HTR-8/SVneo (cell line): ENCODE measurements at regions not wholly inside any gene's neighbourhood (a gene's known extent, or its start where the extent isn't known, plus 50 kb on each side); places are given as distances from the start of the nearest gene placed in this dataset.
"Not testable (repeated sequence)": the region's sequence is repeated elsewhere in the genome, so short reads cannot be mapped to it uniquely, and the experiment has no call there.

ENCODE experiments used
- DNase-seq: peaks from one replicate; pipeline ENCODE4 v3.0.0; 2011; ENCODE audit warnings: low spot score, mixed read lengths; ENCODE audit not compliant: insufficient read length
- FAIRE-seq: peaks from 2 replicates; lab custom pipeline; 2011; peaks lifted over from hg19 to GRCh38; lab: Jason Lieb, UNC

DNA sequence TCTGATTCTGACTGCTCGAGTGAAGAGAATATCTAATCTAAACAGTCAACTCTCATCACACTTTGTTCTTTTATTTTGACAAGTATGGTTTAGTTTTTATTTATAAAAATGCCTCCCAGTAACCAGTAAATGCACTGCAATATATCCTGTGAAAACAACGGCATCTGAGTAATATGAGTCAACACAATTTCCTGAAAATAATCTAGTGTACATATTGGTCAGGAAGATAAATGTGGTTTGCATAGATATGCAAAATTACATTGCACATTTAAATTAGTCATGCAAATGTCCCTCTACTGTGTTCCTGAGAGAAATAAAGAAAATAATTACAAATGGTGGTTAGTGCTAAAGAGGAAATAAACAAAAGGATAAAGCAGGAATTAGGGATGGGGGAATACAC is 1190.7 kb upstream of the SEL1L start:
- no peak for DNase-seq
- FAIRE-seq, result no peak

DNA sequence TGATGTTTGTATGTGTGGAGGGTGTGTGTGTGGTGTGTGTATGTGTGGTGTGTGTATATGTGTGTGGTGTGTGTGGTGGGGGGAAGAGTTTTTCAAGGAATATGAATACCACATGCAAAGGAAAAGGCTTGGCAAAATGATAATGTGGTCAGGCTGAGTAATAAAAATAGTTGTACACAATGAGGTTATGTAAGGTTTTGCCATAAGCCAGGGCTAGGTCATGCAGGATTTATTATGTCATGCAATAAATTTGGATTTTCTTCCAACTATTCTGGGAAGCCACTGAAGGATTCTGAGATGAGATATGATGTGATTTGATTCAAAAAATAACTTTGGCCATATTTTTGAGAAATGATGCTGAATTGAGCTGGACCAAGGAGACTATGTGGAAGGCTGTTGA is 1191.6 kb upstream of the SEL1L start:
- FAIRE-seq, result no peak
- peak; percentile 12 for DNase-seq

DNA sequence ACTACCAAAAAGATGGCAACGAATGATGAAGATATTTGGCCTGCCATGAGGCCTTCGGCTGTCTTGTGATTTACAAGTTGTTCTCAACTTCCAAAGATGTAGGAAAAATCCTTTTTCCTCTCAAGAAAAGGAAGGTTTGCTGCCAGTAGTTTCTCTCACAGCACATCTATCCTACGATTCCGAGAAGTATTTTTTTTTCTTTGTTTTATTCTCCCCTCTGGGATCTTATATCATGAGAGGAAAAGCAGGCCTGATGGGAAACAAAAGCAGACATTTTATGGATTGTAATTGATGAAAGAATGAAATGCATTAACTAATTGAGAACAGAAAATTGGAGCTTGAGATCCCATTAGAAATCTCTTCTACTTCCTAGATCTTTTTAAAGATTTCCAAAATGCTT is 1197.9 kb upstream of the SEL1L start:
- FAIRE-seq (no peak), DNase-seq (no peak)

DNA sequence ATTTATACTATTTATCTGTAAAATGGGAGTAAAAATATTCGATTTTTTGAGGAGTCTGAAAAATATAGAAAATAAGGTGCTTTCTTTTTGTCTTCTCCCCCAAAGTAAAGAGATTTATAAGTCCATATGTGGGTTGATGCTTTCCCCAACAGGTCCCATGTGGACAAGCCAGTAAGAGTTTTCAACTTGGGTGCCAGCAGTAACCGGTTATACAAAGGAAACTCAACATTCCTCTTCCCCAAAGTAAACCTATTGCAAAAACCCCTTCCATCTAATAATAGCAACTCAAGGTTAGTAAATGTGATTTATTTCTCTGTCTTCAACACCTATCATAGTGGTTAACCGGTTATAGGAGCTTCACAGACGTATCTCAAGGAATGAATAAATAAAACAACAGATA is 1206.9 kb upstream of the SEL1L start:
- no peak for DNase-seq
- no peak for FAIRE-seq

DNA sequence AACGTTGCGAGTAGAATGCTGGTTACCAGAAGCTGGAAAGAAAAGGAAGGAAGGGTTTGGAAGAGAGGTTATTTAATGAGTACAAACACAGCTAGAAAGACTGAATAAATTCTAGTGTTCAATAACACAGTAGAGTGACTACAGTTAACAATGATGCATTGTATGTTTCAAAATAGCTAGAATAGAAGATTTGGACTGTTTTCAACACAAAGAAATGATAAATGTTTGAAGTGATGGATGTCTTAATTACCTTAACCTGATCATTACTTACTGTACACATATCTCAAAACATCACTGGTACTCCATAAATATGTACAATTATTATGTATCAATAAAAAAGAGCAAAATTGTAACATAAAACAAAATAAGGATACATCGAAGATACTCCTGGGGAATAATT is 1221.8 kb upstream of the SEL1L start:
- no peak for DNase-seq
- no peak for FAIRE-seq

DNA sequence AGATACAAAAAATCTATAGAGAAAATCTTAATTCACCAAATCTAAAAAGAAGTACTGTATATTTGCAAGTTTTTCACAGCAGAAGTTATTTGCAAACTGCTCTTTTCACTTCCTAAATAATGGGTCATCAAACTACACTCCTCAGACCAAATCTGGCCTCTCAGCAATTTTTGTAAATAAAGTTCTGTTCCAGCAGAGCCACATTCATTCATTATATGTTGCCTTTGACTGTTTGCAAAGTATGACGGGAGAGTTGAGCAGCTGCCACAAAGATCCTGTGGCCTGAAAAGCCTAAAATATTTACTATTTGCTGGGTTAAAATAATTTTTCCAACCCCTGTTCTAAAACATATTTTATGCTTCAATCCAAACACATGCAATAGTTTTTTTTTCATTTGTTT is 1222.3 kb upstream of the SEL1L start:
- DNase-seq, result no peak
- FAIRE-seq, result no peak

DNA sequence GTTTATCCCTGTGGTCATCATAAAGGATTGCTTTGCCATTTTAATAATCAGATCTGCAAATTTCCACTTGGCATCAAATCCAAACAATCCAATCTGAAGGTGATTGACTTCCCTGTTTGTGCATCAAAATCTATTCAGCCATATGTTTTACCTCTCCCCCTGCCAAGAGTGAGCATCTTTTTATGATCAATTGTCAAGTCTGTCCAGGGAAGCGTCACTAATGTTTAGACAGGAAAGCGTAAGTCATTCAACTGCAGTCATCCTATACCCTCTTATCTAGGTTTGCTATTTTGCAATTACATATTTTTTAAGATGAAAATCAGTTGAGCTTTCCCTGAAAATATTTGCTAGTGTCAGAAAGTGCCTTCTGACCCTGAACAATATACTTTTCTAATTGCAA is 1224.1 kb upstream of the SEL1L start:
- DNase-seq (no peak), FAIRE-seq (no peak)

DNA sequence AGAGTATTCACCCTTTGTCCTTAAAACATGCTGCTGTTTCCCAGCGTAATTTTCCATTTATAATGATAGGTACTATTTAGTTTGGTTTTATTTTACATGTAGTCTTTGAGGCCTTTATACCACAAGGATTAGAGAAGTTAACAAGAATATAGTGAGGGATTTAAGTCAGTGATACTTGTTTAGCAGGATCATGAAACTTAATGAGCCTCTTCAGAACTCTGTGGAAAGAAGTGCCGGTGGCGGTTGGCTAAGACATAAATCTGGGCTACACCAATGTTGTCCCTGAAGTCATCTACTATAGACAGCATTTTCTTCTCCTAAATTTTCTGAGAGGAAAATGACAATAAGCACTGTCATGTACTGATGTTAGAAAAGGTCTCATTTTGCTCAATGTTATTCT is 1226.0 kb upstream of the SEL1L start:
- no peak for FAIRE-seq

DNA sequence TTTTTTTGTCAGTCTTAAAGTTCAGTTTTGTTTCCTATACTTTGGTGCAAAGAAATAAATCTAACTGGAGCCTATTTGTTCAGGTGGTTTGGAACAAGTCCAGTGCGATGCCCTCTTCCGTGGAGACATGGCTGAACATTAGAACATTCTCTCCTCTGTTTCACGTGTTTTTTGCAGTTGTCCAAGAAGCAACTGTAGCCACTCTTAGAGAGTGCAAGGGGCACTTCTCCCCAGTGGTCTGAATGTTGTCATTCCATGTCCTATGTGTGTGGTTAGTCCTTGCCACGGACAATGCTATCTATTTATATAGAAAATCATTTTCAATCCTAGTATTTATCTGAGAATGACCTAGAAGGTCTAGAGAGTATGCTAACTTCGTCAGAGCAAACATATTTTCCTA is 1232.5 kb upstream of the SEL1L start:
- no peak for FAIRE-seq
- no peak for DNase-seq

More for the DNA sequence above, 1226.0 kb upstream of the SEL1L start:
- DNase-seq, result no peak

DNA sequence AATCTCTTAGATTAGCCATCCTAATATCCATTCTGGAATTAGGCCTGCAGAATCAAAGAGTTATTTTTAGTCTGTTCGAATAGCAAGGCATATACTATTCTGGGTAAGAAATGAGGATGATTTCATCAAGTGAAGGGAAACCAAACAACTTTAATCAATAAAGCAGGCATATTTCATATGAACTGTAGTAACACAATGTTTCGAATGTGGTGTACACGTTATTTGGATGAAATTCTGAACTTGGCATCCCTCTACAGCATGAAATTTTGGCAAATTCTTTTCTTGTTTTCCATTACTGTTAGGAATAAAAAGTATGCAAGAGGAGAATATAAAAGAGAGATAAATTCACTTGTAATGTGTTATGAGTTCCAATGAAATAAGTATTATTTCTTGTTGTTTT is 1233.3 kb upstream of the SEL1L start:
- no peak for DNase-seq
- FAIRE-seq, result no peak

DNA sequence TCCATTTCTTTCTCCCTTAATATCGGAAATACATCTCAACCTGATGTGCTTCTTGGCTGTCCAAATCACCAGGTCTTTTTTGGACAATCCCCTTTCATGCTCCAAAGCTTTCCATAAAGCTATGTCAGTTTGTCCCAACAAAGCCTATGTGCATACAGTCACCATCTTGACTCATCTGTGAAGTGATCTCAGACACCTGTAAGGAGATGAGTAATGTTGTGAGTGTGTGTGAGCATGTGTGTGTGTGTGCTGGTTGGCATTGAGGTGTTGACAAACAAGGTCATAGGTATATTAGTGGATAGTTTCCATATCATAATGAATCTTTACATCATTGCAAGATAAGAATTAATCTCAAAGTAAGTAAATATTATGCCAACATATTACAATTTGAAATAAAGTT is 1243.3 kb upstream of the SEL1L start:
- no peak for FAIRE-seq

DNA sequence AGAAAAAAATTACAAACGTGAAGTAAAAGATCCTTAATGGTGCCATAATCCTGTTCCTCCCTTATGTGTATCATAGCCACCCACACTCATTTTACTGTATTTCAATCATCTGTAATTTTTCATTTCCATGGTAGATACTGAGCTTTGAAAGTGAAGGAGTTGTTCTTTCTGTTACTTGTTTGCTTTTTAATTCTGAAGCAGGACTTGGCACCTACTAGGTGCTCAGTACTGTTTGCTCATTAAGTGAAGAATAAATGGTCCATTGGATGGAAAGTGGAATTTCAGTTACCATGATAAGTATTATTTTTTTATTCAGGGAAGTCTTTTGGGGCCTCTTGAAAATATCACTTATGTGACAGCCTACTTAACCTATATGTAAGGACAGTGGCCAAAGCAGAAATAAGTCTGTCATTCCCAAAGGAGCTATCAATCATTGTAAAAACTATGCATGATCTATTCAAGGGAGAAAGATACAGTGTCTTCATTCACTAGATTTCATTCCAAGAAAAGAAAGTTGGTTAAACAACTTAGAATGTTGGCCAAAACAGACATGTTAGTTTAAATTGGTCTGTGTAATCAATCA is 1244.4 kb upstream of the SEL1L start:
- DNase-seq (no peak), FAIRE-seq (no peak)

More for the DNA sequence above, 1243.3 kb upstream of the SEL1L start:
- DNase-seq, result no peak

DNA sequence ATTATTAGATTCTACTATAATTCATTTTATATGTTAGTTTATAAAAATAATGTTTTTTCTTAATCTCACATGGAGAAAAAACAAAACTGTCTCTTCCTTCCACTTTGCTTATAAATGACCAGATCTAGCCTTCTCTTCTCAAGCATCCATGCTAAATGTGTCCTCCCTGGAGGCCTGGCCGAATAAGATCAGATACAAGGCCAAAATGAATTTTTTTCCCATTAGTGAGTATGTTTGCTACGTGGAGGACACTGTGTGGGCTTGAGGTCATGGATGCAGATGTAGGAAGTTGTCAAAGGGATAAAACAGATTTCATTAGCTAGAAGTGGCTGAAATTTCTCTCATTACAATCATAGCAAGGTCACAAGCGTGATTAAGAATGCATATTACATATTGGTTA is 1244.9 kb upstream of the SEL1L start:
- no peak for DNase-seq
- no peak for FAIRE-seq

DNA sequence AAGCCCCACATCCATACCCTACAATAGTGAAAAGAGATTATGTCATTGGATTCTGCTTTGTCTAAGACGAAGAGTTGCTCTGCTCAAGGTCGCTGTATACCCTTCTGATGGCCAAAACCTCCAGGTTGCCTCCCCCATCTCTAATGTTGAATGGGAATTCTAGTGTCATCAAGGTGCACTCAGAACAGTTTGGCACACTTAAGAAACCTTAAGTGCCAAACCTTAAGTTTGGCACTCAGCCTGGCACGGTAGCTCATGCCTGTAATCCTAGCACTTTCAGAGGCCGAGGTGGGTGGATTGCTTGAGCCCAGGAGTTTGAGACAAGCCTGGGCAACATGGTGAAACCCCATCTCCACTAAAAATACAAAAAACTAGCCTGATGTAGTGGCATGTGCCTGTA is 1245.6 kb upstream of the SEL1L start:
- DNase-seq (no peak), FAIRE-seq (no peak)

DNA sequence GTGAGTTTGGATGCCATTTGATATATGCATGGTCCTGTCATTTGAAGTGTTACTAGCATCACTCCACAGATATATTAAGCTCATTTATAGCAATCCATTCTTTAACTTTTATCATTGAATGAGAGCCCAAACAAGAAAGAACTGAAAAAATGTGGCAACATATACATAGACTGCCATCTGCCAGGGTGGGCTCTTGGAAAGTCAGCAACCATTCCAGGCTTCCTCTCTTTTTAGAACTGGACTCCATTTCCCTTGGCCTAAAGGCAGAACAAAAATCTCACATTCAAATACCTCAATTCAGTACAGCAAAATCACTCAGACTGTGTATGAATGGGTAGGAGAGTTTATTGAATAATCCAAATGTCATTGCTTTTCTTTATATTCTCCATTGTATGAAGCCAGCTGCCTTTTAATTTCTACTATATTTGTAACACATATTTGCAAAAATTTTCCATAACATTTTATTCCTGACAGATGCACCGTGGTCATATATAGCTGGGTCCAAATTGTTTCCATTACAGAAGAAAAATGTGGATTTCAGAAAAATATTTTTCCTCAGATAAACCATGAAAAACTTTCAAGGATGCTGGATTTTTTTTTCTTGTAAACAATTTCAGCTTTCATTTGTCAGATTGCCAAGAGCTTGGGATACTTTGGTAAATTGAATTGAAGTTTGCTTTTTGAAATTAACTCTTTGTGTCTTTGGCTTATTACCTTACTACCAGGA is 1252.3 kb upstream of the SEL1L start:
- FAIRE-seq (no peak), DNase-seq (no peak)

DNA sequence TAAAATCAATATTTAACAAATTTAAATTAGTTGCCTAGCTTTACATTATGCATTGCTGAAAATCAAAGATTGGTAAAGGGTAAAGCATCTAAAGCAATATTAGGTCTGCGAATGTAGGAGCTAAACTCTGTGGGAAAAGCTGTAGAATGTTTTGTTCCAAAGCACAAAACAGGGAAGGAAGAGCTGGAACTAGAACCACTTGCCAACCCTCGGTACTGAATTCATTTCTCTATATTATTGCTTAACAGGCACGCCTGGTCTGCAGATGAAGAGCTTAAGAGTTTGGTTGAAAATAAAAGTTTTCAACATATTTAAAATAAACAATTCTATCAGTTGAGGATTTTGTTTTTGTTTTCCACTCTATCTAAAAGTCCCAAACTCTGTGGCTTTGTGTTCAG is 1252.8 kb upstream of the SEL1L start:
- no peak for FAIRE-seq
- no peak for DNase-seq

DNA sequence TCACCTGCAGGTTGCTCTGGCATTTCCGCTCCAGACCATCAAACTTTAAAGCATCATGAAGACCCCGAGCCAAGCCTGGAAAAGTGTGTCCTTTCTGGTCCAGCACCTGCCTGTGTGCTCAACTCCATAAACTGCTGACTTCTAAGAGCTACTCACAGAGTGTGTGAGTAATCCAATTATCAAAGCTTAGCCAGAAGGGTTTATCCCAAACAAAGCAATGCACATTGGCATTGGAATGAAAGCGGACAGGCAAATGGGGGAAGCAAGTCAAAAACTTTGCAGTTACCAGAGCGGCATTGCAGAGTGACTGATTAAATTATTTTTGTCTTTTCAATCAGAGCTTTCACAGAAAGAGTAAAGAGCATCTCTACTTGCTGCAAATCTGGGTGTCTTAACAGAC is 1262.4 kb upstream of the SEL1L start:
- no peak for FAIRE-seq
- no peak for DNase-seq

DNA sequence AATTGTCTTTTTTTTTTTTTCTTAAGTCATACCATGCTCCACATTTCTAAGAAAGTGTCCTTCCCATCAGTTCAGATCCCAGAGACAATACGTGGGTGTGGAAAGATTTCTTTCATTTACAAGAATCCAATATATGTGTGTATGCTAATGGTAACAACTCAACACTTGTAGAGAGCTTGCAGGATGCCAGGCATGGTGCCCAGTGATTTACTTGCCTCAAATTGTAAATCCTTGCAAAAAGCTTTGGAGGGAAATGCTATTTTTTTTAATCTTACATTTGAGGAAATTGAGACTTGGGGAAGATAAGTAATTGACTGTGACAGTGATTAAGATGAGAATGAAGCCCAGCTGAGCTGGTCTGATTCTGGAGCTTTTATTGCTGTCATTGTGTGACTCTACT is 1264.6 kb upstream of the SEL1L start:
- DNase-seq (no peak), FAIRE-seq (no peak)

DNA sequence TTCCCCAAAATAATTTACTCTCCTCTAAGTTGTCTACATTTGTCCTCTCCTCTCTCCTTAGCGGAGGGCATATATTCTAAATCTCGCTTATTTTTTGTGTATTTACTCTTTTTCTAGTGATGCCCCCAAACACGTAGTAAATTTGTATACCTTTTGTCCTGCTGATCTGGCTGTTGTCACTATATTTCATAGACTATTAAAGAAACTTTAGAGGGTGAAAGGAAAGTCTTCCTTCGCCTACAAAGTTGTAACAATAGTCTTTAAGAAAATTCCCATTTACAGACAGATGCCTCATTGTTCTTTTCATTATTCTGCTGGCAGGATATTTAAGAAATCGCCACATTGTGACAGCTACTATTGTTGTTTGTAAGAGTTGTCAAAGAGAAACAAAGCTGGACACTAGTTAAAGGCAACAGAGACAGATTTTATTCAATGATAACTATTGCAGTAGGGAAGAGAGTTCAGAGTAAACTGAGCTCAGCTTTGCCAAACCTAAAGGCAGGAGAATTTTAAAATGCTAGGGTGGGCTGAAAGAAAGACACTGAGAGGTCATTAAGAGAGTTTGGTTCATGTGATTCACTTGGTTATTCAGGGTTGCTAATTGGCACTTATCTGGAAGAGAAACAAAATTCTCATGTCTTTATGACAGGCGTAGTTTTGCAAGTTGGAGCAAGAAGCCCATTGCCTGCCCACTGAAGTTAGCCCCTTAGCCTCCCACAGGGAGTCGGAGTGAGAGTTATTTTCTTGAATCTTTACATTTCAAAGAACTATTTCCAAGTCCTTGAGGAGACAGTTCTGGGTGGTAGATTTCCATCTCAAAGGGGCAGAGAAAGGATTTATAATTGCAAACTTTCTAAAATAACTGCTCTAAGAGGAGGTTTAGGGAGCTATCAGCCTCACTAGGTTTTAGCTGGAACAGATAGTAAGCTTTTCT is 1272.5 kb upstream of the SEL1L start:
- no peak for DNase-seq
- no peak for FAIRE-seq

DNA sequence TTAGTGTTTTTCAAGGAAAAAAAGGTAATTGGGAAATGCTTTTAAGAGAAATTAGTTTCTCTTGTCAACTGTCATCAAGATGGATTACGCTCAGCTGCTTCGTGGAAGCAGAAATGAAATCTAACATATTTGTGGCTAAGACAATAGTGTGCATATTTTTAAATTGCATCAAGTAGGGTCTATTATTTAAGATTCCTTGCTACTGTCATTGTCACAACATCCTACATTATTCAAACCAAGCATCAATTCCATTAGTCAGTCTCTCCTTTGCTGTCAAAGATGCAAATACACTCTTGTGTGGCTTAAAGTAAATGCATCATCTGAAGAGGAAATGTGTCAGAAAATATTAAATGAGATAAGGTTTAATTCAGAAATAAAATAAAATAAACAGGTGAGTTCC is 1277.6 kb upstream of the SEL1L start:
- no peak for DNase-seq
- FAIRE-seq, result no peak

DNA sequence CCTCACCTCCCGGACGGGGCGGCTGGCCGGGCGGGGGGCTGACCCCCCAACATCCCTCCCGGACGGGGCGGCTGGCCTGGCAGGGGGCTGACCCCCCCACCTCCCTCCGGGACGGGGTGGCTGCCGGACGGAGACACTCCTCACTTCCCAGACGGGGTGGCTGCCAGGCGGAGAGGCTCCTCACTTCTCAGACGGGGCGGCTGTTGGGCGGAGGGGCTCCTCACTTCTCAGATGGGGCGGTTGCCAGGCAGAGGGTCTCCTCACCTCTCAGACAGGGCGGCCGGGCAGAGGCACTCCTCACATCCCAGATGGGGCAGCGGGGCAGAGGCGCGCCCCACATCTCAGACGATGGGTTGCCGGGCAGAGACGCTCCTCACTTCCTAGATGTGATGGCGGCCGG is 1280.7 kb upstream of the SEL1L start:
- not testable (repeated sequence) for FAIRE-seq, DNase-seq
